CD14-positive monocyte (primary cell): ENCODE measurements at regions not wholly inside any gene's neighbourhood (a gene's known extent, or its start where the extent isn't known, plus 50 kb on each side); places are given as distances from the start of the nearest gene placed in this dataset.
A peak's percentile ranks its signal among the peaks of the same experiment; 100 is the strongest.

Source experiments
- DNase-seq, 3 donors: peaks; one replicate each; pipeline ENCODE4 v3.0.0-alpha.2; 2011 to 2022
- H2AFZ ChIP-seq: 2 replicates; pipeline ENCODE4 v1.6.0; 2012; ENCODE audit warnings: mild to moderate bottlenecking, low read depth, low read length, inconsistent platforms; ENCODE audit not compliant: insufficient read depth, poor library complexity, severe bottlenecking
- H3K27ac ChIP-seq, 2 donors: 1 replicate in 1 of 2; 2 replicates in 1 of 2; pipeline ENCODE4 v1.5.1; 2012 to 2013; ENCODE audit warnings: low read length in 2 of 2, control low read depth in 1 of 2, inconsistent platforms in 1 of 2, low read depth in 1 of 2, mild to moderate bottlenecking in 1 of 2
- H3K27me3 ChIP-seq, 2 donors: one replicate each; pipeline versions ENCODE4 v1.6.0 to v1.6.1; 2011 to 2013; ENCODE audit warnings: low read length in 2 of 2; ENCODE audit not compliant: control insufficient read depth in 2 of 2, insufficient read depth in 2 of 2
- H3K36me3 ChIP-seq, 2 donors: replicated peaks in 1 of 2; 1 replicate in 1 of 2; 2 replicates in 1 of 2; pipeline versions ENCODE4 v1.5.1 to v1.6.1; 2012 to 2013; ENCODE audit warnings: low read length in 2 of 2, control low read depth in 1 of 2, inconsistent platforms in 1 of 2, mild to moderate bottlenecking in 1 of 2; ENCODE audit not compliant: insufficient read depth in 2 of 2, control insufficient read depth in 1 of 2
- H3K4me1 ChIP-seq, 2 donors: 1 replicate in 1 of 2; 2 replicates in 1 of 2; pipeline versions ENCODE4 v1.5.1 to v1.6.1; 2012 to 2013; ENCODE audit warnings: low read length in 2 of 2, control low read depth in 1 of 2, inconsistent platforms in 1 of 2, mild to moderate bottlenecking in 1 of 2, moderate library complexity in 1 of 2; ENCODE audit not compliant: insufficient read depth in 2 of 2, control insufficient read depth in 1 of 2
- H3K4me2 ChIP-seq: replicated peaks from 2 replicates; pipeline ENCODE3; 2012; ENCODE audit warnings: low read length, moderate library complexity, mild to moderate bottlenecking; ENCODE audit not compliant: poor library complexity, severe bottlenecking; ENCODE audit errors: extremely low read depth
- H3K4me3 ChIP-seq, 3 experiments: fragments of 200-600 bp in 1 of 3; sonication (generic) in 1 of 3; replicated peaks in 1 of 3; 1 replicate in 2 of 3; 2 replicates in 1 of 3; pipeline ENCODE4 v1.5.1; 2011 to 2013; ENCODE audit warnings: low read length in 3 of 3, mild to moderate bottlenecking in 3 of 3, control low read depth in 2 of 3, low read depth in 2 of 3, inconsistent platforms in 1 of 3, moderate library complexity in 1 of 3
- H3K79me2 ChIP-seq: 2 replicates; pipeline ENCODE4 v1.6.0; 2012; ENCODE audit warnings: mild to moderate bottlenecking, control low read depth, inconsistent platforms, low read length, moderate library complexity; ENCODE audit not compliant: insufficient read depth
- H3K9ac ChIP-seq: 2 replicates; pipeline ENCODE4 v1.6.0; 2017; ENCODE audit warnings: low read length, mild to moderate bottlenecking; ENCODE audit not compliant: insufficient read depth, poor library complexity, severe bottlenecking
- H3K9me3 ChIP-seq, 2 donors: replicated peaks in 1 of 2; 1 replicate in 1 of 2; 2 replicates in 1 of 2; pipeline versions ENCODE4 v1.5.1 to v1.6.1; 2012 to 2013; ENCODE audit warnings: low read length in 2 of 2, control low read depth in 1 of 2; ENCODE audit not compliant: control insufficient read depth in 1 of 2, insufficient read depth in 1 of 2
- H4K20me1 ChIP-seq: 2 replicates; pipeline ENCODE4 v1.6.0; 2012; ENCODE audit warnings: mild to moderate bottlenecking, low read length, control low read depth, moderate library complexity; ENCODE audit not compliant: insufficient read depth
- H3K27ac Mint-ChIP-seq, 7 donors: one replicate each; pipeline ENCODE4 v1.8.0; 2020; ENCODE audit warnings: mild to moderate bottlenecking in 7 of 7, mixed read lengths in 7 of 7, moderate library complexity in 6 of 7, inconsistent platforms in 2 of 7
- H3K27me3 Mint-ChIP-seq, 3 donors: one replicate each; pipeline ENCODE4 v1.8.0; 2021 to 2022; ENCODE audit warnings: low read depth in 3 of 3, mild to moderate bottlenecking in 3 of 3, mixed read lengths in 3 of 3, moderate library complexity in 3 of 3, inconsistent platforms in 1 of 3
- H3K36me3 Mint-ChIP-seq, 2 donors: one replicate each; pipeline ENCODE4 v1.8.0; 2020; ENCODE audit warnings: mixed read lengths in 2 of 2, inconsistent platforms in 1 of 2, mild to moderate bottlenecking in 1 of 2
- H3K4me1 Mint-ChIP-seq: one replicate; pipeline ENCODE4 v1.8.0; 2020; ENCODE audit warnings: mild to moderate bottlenecking, mixed read lengths
- H3K4me3 Mint-ChIP-seq, 2 donors: one replicate each; pipeline ENCODE4 v1.8.0; 2020; ENCODE audit warnings: mild to moderate bottlenecking in 2 of 2, mixed read lengths in 2 of 2, moderate library complexity in 1 of 2
- H3K9me3 Mint-ChIP-seq, 7 donors: one replicate each; pipeline ENCODE4 v1.8.0; 2020 to 2022; ENCODE audit warnings: mixed read lengths in 7 of 7, mild to moderate bottlenecking in 6 of 7, moderate library complexity in 6 of 7, inconsistent platforms in 2 of 7
- CTCF ChIP-seq: fragments of 200-600 bp; IDR thresholded peaks from one replicate; pipeline ENCODE4 v1.8.0; 2022; ENCODE audit warnings: antibody characterized with exemption, mild to moderate bottlenecking
- WGBS: methylation state at CpG from one replicate; pipeline ENCODE4 v1.1.5; 2013; ENCODE audit warnings: missing lambda C conversion rate; ENCODE audit not compliant: insufficient coverage; 5-methylcytosine and 5-hydroxymethylcytosine counted together
- intact Hi-C, 2 donors: fragments of 100-400 bp; cut with micrococcal nuclease; formaldehyde crosslinking; loops; one replicate each; pipeline versions ENCODE4 v1.15.0 to v1.15.1; 2023

DNA sequence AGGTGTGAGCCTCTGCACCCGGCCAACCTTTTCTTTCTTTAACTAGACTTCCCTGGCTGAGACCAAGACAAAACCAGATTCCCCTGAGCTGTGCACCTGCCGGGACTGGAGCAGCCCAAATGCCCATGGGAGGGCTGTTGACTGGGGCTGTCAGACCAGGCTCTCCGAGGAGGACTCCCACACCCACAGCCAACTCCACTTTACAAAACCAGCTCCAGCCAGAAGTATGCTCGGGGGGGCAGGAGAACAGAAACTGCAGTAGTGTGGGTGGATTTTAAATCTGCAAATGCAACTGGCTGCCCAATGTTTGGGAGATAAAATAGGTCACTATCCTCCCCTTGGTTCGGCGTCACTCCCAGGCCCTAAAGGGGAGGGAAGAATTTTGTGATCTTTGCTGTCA is 78.5 kb downstream of the VCPKMT start:
- Histone ChIP-seq H3K9me3 (no peaks in the 10 kb centered on the region), H3K36me3 (no peaks in the 10 kb centered on the region), H3K4me2 (no peak overlapping the region), H3K4me1 (peaks cover 41 to 44% of the 10 kb centered on the region in 2 donors), H3K27ac (peak overlapping the region; percentile 97 to 100), H3K79me2 (no peaks in the 10 kb centered on the region), H3K9ac (peak overlapping the region; percentile 65), H4K20me1 (no peaks in the 10 kb centered on the region), H3K27me3 (no peaks in the 10 kb centered on the region), H3K4me3 (no peak overlapping the region), H2AFZ (peak overlapping the region; percentile 7)
- no CpG with 5 or more reads among the region's 6 CpGs for WGBS
- H3K9me3 Mint-ChIP-seq, result peaks cover 0 to 3% (median 0%) of the 10 kb centered on the region in 7 donors
- H3K4me1 Mint-ChIP-seq, result peaks cover 45% of the 10 kb centered on the region
- H3K36me3 Mint-ChIP-seq, result peaks cover 10 to 12% of the 10 kb centered on the region in 2 donors
- peak overlapping the region; percentile 99 to 100 (median 100) for H3K27ac Mint-ChIP-seq
- intact Hi-C loops, result loop anchor here (5.0 to 10.0 kb wide), 4 partner anchors 36 to 171 kb away; no protein-coding TSS in a partner anchor
- H3K27me3 Mint-ChIP-seq, result peaks cover 0 to 2% (median 0%) of the 10 kb centered on the region in 3 donors
- TF ChIP-seq CTCF, result no peak
- no peak overlapping the region for H3K4me3 Mint-ChIP-seq
- DNase-seq, result peak in 1 of 3 donors; percentile 23

- peaks cover 42 to 47% of the 10 kb centered on the region in 2 donors for H3K4me1 ChIP-seq
- H3K9me3 ChIP-seq, result no peaks in the 10 kb centered on the region
- H3K4me3 Mint-ChIP-seq, result peak overlapping the region in 1 of 2 donors; percentile 28
- peaks cover 0 to 3% (median 0%) of the 10 kb centered on the region in 7 donors for H3K9me3 Mint-ChIP-seq
- H3K4me3 ChIP-seq, result no peak overlapping the region
- H2AFZ ChIP-seq, result peak overlapping the region; percentile 7
- no peaks in the 10 kb centered on the region for H4K20me1 ChIP-seq
- peak overlapping the region; percentile 99 to 100 (median 100) for H3K27ac Mint-ChIP-seq
- intact Hi-C loops, result loop anchor here (5.0 to 10.0 kb wide), 4 partner anchors 36 to 171 kb away; no protein-coding TSS in a partner anchor
- peaks cover 10 to 12% of the 10 kb centered on the region in 2 donors for H3K36me3 Mint-ChIP-seq
- H3K4me2 ChIP-seq, result no peak overlapping the region
- no peaks in the 10 kb centered on the region for H3K79me2 ChIP-seq
- peaks cover 0 to 2% (median 0%) of the 10 kb centered on the region in 3 donors for H3K27me3 Mint-ChIP-seq
- H3K9ac ChIP-seq, result peak overlapping the region; percentile 80
- H3K36me3 ChIP-seq, result no peaks in the 10 kb centered on the region
- peak; percentile 99 to 100 (median 99) for DNase-seq
- H3K27ac ChIP-seq, result peak overlapping the region; percentile 97 to 100
- H3K4me1 Mint-ChIP-seq, result peaks cover 45% of the 10 kb centered on the region
- 8% methylated on average over 2 of the region's 4 CpGs for WGBS
- H3K27me3 ChIP-seq, result no peaks in the 10 kb centered on the region
- peak; percentile 35 for TF ChIP-seq CTCF
Measured at GRCh38 chr14:50038398-50039119, 77.8 kb downstream of the VCPKMT start.
